Panc1 (cell line): ENCODE measurements at regions not wholly inside any gene's neighbourhood (a gene's known extent, or its start where the extent isn't known, plus 50 kb on each side); places are given as distances from the start of the nearest gene placed in this dataset.

ENCODE experiments used
- ATAC-seq: fragments of 200-7000 bp; cut with Tn5 transposase; 2 replicates; pipeline ENCODE4 v1.9.1; 2020; ENCODE audit warnings: mild to moderate bottlenecking, moderate library complexity
- BruUV-seq: library from RNA; stranded (reverse); fragments of 400-500 nt; replicated peaks from 2 replicates; lab custom pipeline; 2021; lab: Mats Ljungman, UMichigan
- CTCF ChIA-PET: fragments of 300-600 bp; sonication (Branson Sonifier 250); formaldehyde crosslinking; loops from one replicate; lab custom pipeline; 2022; ENCODE audit warnings: antibody characterized with exemption; lab: Charles Lee
- POLR2A ChIA-PET: fragments of 300-600 bp; sonication (Branson Sonifier 250); formaldehyde crosslinking; loops from one replicate; lab custom pipeline; 2022; ENCODE audit warnings: antibody characterized with exemption; lab: Charles Lee
- DNase-seq: peaks from one replicate; pipeline ENCODE4 v3.0.0-alpha.2; 2010; ENCODE audit warnings: low read depth, low spot score
- H3K27ac ChIP-seq: 2 replicates; pipeline ENCODE4 v1.5.1; 2011; ENCODE audit warnings: mild to moderate bottlenecking, low read length, inconsistent platforms
- H3K27me3 ChIP-seq: fragments of 200-500 bp; sonication (Bioruptor generic); 2 replicates; pipeline ENCODE4 v1.6.0; 2014; ENCODE audit warnings: low read length, inconsistent platforms; ENCODE audit not compliant: control insufficient read depth, insufficient read depth
- H3K36me3 ChIP-seq: fragments of 200-500 bp; sonication (Bioruptor generic); 2 replicates; pipeline ENCODE4 v1.5.1; 2014; ENCODE audit warnings: inconsistent platforms, mild to moderate bottlenecking, low read length, moderate library complexity; ENCODE audit not compliant: control insufficient read depth, insufficient read depth
- H3K4me1 ChIP-seq: 2 replicates; pipeline ENCODE4 v1.5.1; 2011; ENCODE audit warnings: inconsistent platforms, mild to moderate bottlenecking, low read length, moderate library complexity; ENCODE audit not compliant: control insufficient read depth, insufficient read depth
- H3K4me3 ChIP-seq, 2 experiments: 2 replicates each; pipeline ENCODE4 v1.5.1; 2011 to 2012; ENCODE audit warnings: low read depth in 2 of 2, low read length in 2 of 2, mild to moderate bottlenecking in 2 of 2, inconsistent platforms in 1 of 2, moderate library complexity in 1 of 2
- H3K9me3 ChIP-seq: fragments of 200-500 bp; sonication (Bioruptor generic); 2 replicates; pipeline ENCODE4 v1.5.1; 2014; ENCODE audit warnings: low read depth, mild to moderate bottlenecking, inconsistent platforms, low read length, moderate library complexity; ENCODE audit not compliant: control insufficient read depth, insufficient read depth
- POLR2AphosphoS5 ChIP-seq: IDR thresholded peaks from 2 replicates; pipeline ENCODE4 v1.6.1; 2012; ENCODE audit warnings: mild to moderate bottlenecking, low read depth, low read length, moderate library complexity
- SIN3A ChIP-seq: IDR thresholded peaks from 2 replicates; pipeline ENCODE4 v1.6.1; 2012; ENCODE audit warnings: low read depth, mild to moderate bottlenecking, low read length, moderate library complexity, borderline replicate concordance; ENCODE audit not compliant: insufficient read depth
- TCF7L2 ChIP-seq: IDR thresholded peaks from 2 replicates; pipeline ENCODE4 v1.6.1; 2011; ENCODE audit warnings: mild to moderate bottlenecking, low read depth, low read length, inconsistent platforms
- in situ Hi-C: cut with HindIII; loops from 2 replicates; pipeline ENCODE4 v1.10.0; 2016; ENCODE audit warnings: low sequenced_read_pairs, low pct_unique_long_range_greater_than_20kb
- intact Hi-C: fragments of 100-400 bp; cut with micrococcal nuclease; formaldehyde crosslinking; loops from one replicate; pipeline ENCODE4 v1.10.0; 2022; ENCODE audit not compliant: unreplicated experiment
- TF ChIP-seq, protein P1 (sequence below): fragments of 450-650 bp; IDR thresholded peaks from 2 replicates; pipeline ENCODE4 v1.5.1; 2017; ENCODE audit warnings: mild to moderate bottlenecking
- TF ChIP-seq, protein P2 (sequence below), 2 experiments: IDR thresholded peaks; 2 replicates each; pipeline ENCODE4 v1.6.1; 2011 to 2012; ENCODE audit warnings: low read depth in 2 of 2, control low read depth in 1 of 2, low read length in 1 of 2, mild to moderate bottlenecking in 1 of 2, moderate library complexity in 1 of 2; ENCODE audit not compliant: insufficient read depth in 1 of 2

DNA sequence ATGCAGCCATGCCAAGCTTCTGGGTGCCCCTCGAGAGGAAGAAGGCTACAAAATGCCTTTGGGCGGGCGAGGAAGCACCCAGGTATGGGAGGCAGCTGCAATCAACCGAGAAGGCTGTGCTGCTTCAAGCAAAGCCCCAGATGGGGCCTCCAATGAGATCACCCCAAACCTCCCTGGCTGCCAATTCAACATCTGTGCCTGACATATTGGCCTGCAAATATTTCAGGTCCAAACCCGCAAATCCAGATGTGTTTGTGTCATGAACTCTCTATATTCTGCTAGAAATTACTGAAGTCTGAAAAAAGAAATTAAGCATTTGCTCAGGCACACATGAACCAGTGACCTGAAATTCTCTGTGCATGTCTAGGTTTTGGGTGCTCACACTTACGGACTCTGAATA is 78.8 kb upstream of the RCN1 start:
- Histone ChIP-seq H3K4me1 (no peaks in the 10 kb centered on the region), H3K27me3 (peaks cover 25% of the 10 kb centered on the region), H3K4me3 (no peak overlapping the region), H3K27ac (no peak overlapping the region), H3K36me3 (no peaks in the 10 kb centered on the region), H3K9me3 (no peaks in the 10 kb centered on the region)
- no TSS peak for BruUV-seq
- ChIA-PET POLR2A (no interaction called here), CTCF (no interaction called here)
- intact Hi-C loops (no loop called here), in situ Hi-C loops (no loop called here)
- DNase-seq (no peak), ATAC-seq (no peak)
- no peak for TF ChIP-seq POLR2AphosphoS5
- TF ChIP-seq, protein P1, sequence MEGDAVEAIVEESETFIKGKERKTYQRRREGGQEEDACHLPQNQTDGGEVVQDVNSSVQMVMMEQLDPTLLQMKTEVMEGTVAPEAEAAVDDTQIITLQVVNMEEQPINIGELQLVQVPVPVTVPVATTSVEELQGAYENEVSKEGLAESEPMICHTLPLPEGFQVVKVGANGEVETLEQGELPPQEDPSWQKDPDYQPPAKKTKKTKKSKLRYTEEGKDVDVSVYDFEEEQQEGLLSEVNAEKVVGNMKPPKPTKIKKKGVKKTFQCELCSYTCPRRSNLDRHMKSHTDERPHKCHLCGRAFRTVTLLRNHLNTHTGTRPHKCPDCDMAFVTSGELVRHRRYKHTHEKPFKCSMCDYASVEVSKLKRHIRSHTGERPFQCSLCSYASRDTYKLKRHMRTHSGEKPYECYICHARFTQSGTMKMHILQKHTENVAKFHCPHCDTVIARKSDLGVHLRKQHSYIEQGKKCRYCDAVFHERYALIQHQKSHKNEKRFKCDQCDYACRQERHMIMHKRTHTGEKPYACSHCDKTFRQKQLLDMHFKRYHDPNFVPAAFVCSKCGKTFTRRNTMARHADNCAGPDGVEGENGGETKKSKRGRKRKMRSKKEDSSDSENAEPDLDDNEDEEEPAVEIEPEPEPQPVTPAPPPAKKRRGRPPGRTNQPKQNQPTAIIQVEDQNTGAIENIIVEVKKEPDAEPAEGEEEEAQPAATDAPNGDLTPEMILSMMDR, result no peak
- TF ChIP-seq SIN3A, result no peak

DNA sequence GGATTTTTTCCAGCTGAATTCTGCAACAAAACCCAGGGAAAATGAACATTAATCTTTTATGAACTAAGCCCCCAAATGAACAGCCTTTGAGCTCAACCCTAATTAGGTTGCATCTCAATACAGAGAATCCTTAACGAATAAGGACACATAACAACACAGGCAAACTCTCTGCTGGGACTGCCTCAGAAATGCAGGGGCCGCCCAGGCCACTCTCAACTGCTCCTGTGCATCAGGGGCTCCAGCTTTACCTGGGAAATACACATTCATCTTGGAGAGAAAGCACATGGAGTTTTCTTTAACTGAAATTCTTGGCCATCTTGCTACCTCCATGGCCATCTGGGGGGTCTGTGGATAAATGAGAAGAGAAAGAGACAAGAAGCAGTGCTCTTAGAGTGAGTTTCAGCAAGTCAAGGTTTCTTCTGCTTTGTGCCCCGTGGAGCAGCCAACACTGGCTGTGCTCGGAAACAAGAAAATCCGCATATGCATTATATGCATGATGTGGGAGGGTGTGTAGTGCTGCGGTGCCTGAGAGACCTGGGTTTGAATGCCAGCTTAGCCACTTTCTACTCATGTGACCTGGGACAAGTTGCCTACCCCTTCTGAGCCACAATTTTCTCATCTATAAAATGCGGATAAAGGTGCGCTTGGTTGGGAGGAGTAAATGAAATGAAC is 81.9 kb upstream of the RCN1 start:
- ChIA-PET CTCF (no interaction called here), POLR2A (no interaction called here)
- no peak for ATAC-seq
- Histone ChIP-seq H3K36me3 (no peaks in the 10 kb centered on the region), H3K27me3 (peaks cover 16% of the 10 kb centered on the region), H3K27ac (no peak overlapping the region), H3K9me3 (no peaks in the 10 kb centered on the region), H3K4me3 (no peak overlapping the region), H3K4me1 (no peaks in the 10 kb centered on the region)
- intact Hi-C loops, result no loop called here
- no TSS peak for BruUV-seq
- TF ChIP-seq TCF7L2 (no peak), POLR2AphosphoS5 (no peak), SIN3A (no peak)
- TF ChIP-seq, protein P1, result no peak
- TF ChIP-seq, protein P2, sequence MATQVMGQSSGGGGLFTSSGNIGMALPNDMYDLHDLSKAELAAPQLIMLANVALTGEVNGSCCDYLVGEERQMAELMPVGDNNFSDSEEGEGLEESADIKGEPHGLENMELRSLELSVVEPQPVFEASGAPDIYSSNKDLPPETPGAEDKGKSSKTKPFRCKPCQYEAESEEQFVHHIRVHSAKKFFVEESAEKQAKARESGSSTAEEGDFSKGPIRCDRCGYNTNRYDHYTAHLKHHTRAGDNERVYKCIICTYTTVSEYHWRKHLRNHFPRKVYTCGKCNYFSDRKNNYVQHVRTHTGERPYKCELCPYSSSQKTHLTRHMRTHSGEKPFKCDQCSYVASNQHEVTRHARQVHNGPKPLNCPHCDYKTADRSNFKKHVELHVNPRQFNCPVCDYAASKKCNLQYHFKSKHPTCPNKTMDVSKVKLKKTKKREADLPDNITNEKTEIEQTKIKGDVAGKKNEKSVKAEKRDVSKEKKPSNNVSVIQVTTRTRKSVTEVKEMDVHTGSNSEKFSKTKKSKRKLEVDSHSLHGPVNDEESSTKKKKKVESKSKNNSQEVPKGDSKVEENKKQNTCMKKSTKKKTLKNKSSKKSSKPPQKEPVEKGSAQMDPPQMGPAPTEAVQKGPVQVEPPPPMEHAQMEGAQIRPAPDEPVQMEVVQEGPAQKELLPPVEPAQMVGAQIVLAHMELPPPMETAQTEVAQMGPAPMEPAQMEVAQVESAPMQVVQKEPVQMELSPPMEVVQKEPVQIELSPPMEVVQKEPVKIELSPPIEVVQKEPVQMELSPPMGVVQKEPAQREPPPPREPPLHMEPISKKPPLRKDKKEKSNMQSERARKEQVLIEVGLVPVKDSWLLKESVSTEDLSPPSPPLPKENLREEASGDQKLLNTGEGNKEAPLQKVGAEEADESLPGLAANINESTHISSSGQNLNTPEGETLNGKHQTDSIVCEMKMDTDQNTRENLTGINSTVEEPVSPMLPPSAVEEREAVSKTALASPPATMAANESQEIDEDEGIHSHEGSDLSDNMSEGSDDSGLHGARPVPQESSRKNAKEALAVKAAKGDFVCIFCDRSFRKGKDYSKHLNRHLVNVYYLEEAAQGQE (IDR thresholded peaks at IDR 0.05; ENCODE audit: insufficient read depth in 1 of 2, low read depth in 2 of 2, low read length in 1 of 2), result no peak
- DNase-seq, result no peak
- in situ Hi-C loops, result no loop called here
